ENCODE measurements at regions not wholly inside any gene's neighbourhood (a gene's known extent, or its start where the extent isn't known, plus 50 kb on each side); places are given as distances from the start of the nearest gene placed in this dataset.

DNA sequence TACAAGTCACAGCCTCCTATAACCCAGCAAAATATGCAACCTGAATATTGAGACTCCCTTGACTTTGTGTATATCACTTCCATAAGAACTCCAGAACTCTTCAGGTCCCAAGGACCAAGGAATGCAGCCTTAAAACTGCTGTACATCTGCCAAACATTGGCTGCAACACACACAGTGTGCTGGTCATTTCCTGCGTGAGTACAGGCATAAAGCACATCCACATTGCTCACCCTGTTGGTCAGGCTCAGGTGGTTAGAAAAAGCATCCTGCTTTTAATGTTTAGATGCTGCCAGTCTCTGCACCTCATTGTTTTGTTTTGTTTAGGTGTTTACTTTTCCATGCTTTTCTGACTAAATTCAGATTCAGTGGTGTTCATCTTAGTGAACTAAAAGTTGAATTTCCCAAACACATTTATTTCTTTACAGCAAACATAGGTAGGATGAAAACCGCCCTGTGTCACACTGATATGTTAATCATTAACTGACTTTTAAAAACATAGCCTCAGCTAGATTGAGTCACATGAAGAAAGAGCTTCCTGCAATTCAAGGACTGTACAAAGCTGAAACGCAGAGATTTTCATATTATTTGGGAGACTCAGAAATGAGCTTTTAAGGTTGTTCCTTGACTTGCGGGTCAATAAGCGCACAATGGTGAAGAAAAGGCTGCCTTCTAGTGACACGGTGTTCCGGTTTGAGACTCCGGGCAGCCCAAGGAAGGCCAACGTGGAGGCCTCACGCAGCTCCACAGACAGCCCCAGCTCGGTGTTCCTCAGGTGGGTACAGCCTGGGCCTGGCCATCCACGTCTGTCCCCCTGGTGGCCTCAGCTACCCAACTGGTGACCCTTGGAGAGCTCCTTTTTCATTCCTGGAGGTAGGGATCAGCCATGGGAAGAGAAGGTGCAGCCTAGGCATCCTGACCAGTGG is 52.2 kb upstream of the GRAMD2B start (continued):
- TF ChIP-seq AGO1 (IDR thresholded peaks at IDR 0.05; ENCODE audit: low read depth, low read length, poor library complexity, severe bottlenecking) (no peak), HNRNPK (IDR thresholded peaks at IDR 0.05; ENCODE audit: low read depth, low read length, poor library complexity, severe bottlenecking) (no peak), PHF5A (CRISPR knock-in tag; IDR thresholded peaks at IDR 0.05; ENCODE audit: low read depth, unreplicated experiment) (no peak), JARID2 (CRISPR knock-in tag; IDR thresholded peaks at IDR 0.05; ENCODE audit: insufficient replicate concordance) (no peak), TGIF2 (CRISPR knock-in tag; IDR thresholded peaks at IDR 0.05) (no peak), SPEN (CRISPR knock-in tag; IDR thresholded peaks at IDR 0.05; ENCODE audit: low read depth) (peak; percentile 43; the same call in 1 of the 2 replicates), ZNF460 (CRISPR knock-in tag; IDR thresholded peaks at IDR 0.05; ENCODE audit: borderline replicate concordance) (no peak), NCOA2 (CRISPR knock-in tag; IDR thresholded peaks at IDR 0.05) (peak; percentile 45), CREM (IDR thresholded peaks at IDR 0.05) (no peak), CREM (CRISPR knock-in tag; IDR thresholded peaks at IDR 0.05) (no peak), KLF15 (CRISPR knock-in tag; IDR thresholded peaks at IDR 0.05; ENCODE audit: borderline replicate concordance) (no peak), GATAD2A (CRISPR knock-in tag; IDR thresholded peaks at IDR 0.05) (peak; percentile 50), ZNF343 (CRISPR knock-in tag; IDR thresholded peaks at IDR 0.05) (peak; percentile 48; the same call in 1 of the 2 replicates), ZIK1 (CRISPR knock-in tag; IDR thresholded peaks at IDR 0.05; ENCODE audit: borderline replicate concordance, low read depth) (no peak), CREB1 (IDR thresholded peaks at IDR 0.05) (no peak), CREB1 (CRISPR knock-in tag; IDR thresholded peaks at IDR 0.05) (0 out of 2 replicates have a peak, but pooled peaks have one; percentile 10), SNRNP70 (IDR thresholded peaks at IDR 0.05; ENCODE audit: low read depth, low read length) (no peak), TRIM22 (IDR thresholded peaks at IDR 0.05) (no peak), ZBTB8A (CRISPR knock-in tag; IDR thresholded peaks at IDR 0.05; ENCODE audit: borderline replicate concordance, low read depth) (no peak), ZNF776 (CRISPR knock-in tag; IDR thresholded peaks at IDR 0.05) (no peak), CCAR2 (optimal IDR thresholded peaks at IDR 0.05; ENCODE audit: low read depth, low read length) (no peak), CENPX (CRISPR knock-in tag; IDR thresholded peaks at IDR 0.05) (no peak), CEBPB (IDR thresholded peaks at IDR 0.05; ENCODE audit: borderline replicate concordance, low read depth, low read length) (0 out of 2 replicates have a peak, but pooled peaks have one; percentile 5), ZNF788 (CRISPR knock-in tag; IDR thresholded peaks at IDR 0.05; ENCODE audit: borderline replicate concordance) (no peak; the same call in 1 of the 2 replicates), BRD4 (CRISPR knock-in tag; IDR thresholded peaks at IDR 0.05) (no peak), NFE2 (CRISPR knock-in tag; IDR thresholded peaks at IDR 0.05) (no peak), ARID2 (CRISPR knock-in tag; IDR thresholded peaks at IDR 0.05; ENCODE audit: borderline replicate concordance) (no peak), ZNF333 (CRISPR knock-in tag; IDR thresholded peaks at IDR 0.05; ENCODE audit: borderline replicate concordance) (no peak), ZNF674 (CRISPR knock-in tag; IDR thresholded peaks at IDR 0.05; ENCODE audit: low read depth) (no peak), SETDB1 (CRISPR knock-in tag; IDR thresholded peaks at IDR 0.05; ENCODE audit: borderline replicate concordance) (no peak), ELF3 (CRISPR knock-in tag; IDR thresholded peaks at IDR 0.05) (0 out of 2 replicates have a peak, but pooled peaks have one; percentile 35), REXO4 (CRISPR knock-in tag; IDR thresholded peaks at IDR 0.05; ENCODE audit: borderline replicate concordance) (no peak), NFKB2 (CRISPR knock-in tag; IDR thresholded peaks at IDR 0.05; ENCODE audit: borderline replicate concordance) (peak; percentile 46; the same call in 1 of the 2 replicates)

Measured in HepG2 (cell line).